SK-N-MC (cell line): ENCODE measurements at regions not wholly inside any gene's neighbourhood (a gene's known extent, or its start where the extent isn't known, plus 50 kb on each side); places are given as distances from the start of the nearest gene placed in this dataset.

Experiments used
- EZH2 ChIP-seq: fragments of 200-600 bp; sonication (generic); IDR thresholded peaks from one replicate; pipeline ENCODE4 v1.6.1; 2017; ENCODE audit warnings: antibody characterized with exemption
- POLR2AphosphoS5 ChIP-seq: IDR thresholded peaks from 2 replicates; pipeline ENCODE4 v1.6.1; 2012; ENCODE audit warnings: mild to moderate bottlenecking, low read depth, low read length, borderline replicate concordance

DNA sequence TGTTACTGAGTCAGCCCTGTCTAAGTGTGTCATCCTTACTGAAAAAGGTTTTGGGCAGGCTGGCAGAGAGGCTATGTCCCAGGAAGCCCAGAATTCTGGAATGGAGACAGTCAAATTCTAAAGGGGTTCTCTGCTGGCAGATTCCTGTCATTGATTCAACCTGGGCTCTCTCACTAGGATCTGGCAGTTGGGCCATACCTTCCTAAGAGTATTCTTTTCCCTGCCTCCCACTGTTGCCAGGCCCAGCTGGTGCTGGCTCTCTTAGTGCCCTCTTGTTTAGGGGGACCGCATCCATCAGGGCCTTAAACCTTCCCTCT is 85.0 kb upstream of the EGLN3 start:
- TF ChIP-seq POLR2AphosphoS5 (no peak), EZH2 (no peak)
